ENCODE measurements at regions not wholly inside any gene's neighbourhood (a gene's known extent, or its start where the extent isn't known, plus 50 kb on each side); places are given as distances from the start of the nearest gene placed in this dataset.

DNA sequence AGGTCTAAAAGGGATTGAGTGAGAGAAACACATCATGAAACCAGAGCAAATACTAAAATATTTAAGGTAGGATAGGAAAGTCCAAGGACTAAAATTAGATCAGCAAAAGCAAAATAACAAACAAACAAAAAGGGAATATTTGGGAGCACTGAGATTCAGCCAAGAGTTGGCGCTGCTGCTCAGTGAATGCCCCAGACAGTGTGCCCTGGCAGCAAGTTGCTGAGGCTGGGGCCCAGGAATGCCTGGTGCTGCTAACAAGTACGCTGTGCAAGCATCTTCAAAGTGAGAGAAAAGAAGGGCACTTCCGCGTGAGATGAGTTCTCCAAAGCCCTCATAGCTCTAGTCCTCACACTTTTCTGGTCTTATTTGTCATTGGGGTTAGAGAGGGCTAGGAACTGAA, 603.3 kb downstream of the EFNA5 start:
- TF ChIP-seq CTCF (IDR thresholded peaks at IDR 0.05; ENCODE audit: poor library complexity) (no peak), EZH2 (IDR thresholded peaks at IDR 0.05; ENCODE audit: borderline replicate concordance) (no peak)
